Testis (tissue), 2 donors: ENCODE measurements at regions not wholly inside any gene's neighbourhood (a gene's known extent, or its start where the extent isn't known, plus 50 kb on each side); places are given as distances from the start of the nearest gene placed in this dataset.
"Not testable (repeated sequence)": the region's sequence is repeated elsewhere in the genome, so short reads cannot be mapped to it uniquely, and the experiment has no call there.

Source experiments
- DNase-seq: peaks from one replicate; pipeline ENCODE4 v3.0.0-alpha.2; 2019
- H3K27ac ChIP-seq, 2 donors: fragments of 200-600 bp; sonication (generic); one replicate each; pipeline ENCODE4 v1.5.1; 2019
- H3K27me3 ChIP-seq: fragments of 200-600 bp; sonication (generic); one replicate; pipeline ENCODE4 v1.5.1; 2019
- H3K36me3 ChIP-seq: fragments of 200-600 bp; sonication (generic); one replicate; pipeline ENCODE4 v1.5.1; 2017; ENCODE audit warnings: low read depth; ENCODE audit errors: missing control alignments
- H3K4me1 ChIP-seq: fragments of 200-600 bp; sonication (generic); one replicate; pipeline ENCODE4 v1.5.1; 2019
- H3K4me3 ChIP-seq, 2 donors: fragments of 200-600 bp; sonication (generic); one replicate each; pipeline ENCODE4 v1.5.1; 2017 to 2019
- H3K9me3 ChIP-seq: fragments of 200-600 bp; sonication (generic); one replicate; pipeline ENCODE4 v1.5.1; 2017
- POLR2A ChIP-seq: fragments of 450-650 bp; IDR thresholded peaks from one replicate; pipeline ENCODE4 v1.6.1; 2017; ENCODE audit warnings: antibody characterized with exemption, mild to moderate bottlenecking, moderate library complexity
- WGBS, 2 donors: methylation state at CpG; one replicate each; pipeline ENCODE4 v1.1.5; 2018; 5-methylcytosine and 5-hydroxymethylcytosine counted together
- intact Hi-C: fragments of 100-400 bp; cut with DNase I; formaldehyde crosslinking; loops from one replicate; pipeline ENCODE4 v1.15.1; 2023; ENCODE audit warnings: low total_unique reads
- TF ChIP-seq, protein P1 (sequence below), 3 experiments: fragments of 450-650 bp in 2 of 3; fragments of 200-600 bp in 1 of 3; sonication (generic) in 1 of 3; IDR thresholded peaks; one replicate each; pipeline ENCODE4 v1.5.1; 2016 to 2019; ENCODE audit warnings: antibody characterized with exemption in 3 of 3, mild to moderate bottlenecking in 2 of 3, moderate library complexity in 1 of 3

DNA sequence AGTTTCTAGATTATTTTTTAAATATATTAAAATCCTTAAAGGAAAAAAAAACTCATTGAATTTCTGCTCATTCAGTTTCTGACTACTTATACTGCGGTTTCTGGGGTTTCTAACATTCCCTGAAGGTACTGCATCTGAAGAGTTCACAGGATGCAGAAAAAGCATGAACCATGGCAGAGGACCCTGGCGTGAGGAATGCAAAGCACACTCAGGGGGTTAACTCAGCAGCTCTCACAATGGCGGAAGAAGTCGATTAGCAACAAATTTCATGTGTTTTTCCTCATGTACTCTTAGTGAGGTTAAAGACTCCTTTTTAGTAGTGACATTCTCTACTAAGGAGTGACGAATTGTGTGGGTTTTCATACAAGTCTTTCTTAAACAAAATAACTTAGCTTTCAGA lies 975.6 kb downstream of the NCAM2 start:
- Histone ChIP-seq H3K27me3 (no peaks in the 10 kb centered on the region), H3K9me3 (no peaks in the 10 kb centered on the region), H3K27ac (no peak overlapping the region), H3K4me1 (no peaks in the 10 kb centered on the region), H3K36me3 (no peaks in the 10 kb centered on the region), H3K4me3 (no peak overlapping the region)
- 69 to 80% methylated on average over 5 of the region's 5 CpGs for WGBS, 2 donors
- no peak for DNase-seq
- intact Hi-C loops, result no loop called here
- TF ChIP-seq POLR2A, result no peak
- TF ChIP-seq, protein P1, sequence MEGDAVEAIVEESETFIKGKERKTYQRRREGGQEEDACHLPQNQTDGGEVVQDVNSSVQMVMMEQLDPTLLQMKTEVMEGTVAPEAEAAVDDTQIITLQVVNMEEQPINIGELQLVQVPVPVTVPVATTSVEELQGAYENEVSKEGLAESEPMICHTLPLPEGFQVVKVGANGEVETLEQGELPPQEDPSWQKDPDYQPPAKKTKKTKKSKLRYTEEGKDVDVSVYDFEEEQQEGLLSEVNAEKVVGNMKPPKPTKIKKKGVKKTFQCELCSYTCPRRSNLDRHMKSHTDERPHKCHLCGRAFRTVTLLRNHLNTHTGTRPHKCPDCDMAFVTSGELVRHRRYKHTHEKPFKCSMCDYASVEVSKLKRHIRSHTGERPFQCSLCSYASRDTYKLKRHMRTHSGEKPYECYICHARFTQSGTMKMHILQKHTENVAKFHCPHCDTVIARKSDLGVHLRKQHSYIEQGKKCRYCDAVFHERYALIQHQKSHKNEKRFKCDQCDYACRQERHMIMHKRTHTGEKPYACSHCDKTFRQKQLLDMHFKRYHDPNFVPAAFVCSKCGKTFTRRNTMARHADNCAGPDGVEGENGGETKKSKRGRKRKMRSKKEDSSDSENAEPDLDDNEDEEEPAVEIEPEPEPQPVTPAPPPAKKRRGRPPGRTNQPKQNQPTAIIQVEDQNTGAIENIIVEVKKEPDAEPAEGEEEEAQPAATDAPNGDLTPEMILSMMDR (IDR thresholded peaks at IDR 0.05), result no peak

DNA sequence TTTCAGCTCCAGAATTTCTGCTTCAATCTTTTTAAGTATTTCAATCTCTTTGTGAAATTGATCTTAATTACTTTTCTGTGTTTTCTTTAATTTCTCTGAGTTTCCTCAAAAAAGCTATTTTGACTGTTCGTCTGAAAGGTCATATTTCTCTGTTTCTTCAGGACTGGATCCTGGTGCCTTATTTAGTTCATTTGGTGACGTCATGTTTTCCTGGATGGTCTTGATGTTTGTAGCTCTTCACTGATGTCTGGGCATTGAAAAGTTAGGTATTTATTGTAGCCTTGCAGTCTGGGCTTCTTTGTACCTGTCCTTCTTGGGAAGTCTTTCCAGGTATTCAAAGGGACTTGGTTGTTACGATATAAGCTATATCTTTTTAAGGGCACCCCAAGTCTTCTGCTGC lies 998.7 kb downstream of the NCAM2 start:
- intact Hi-C loops, result no loop called here
- no peak overlapping the region for H3K27ac ChIP-seq
- no peaks in the 10 kb centered on the region for H3K4me1 ChIP-seq
- whole genome bisulfite sequencing, 2 donors, result 91 to 96% methylated on average over 3 of the region's 3 CpGs
- H3K4me3 ChIP-seq, result no peak overlapping the region
- no peaks in the 10 kb centered on the region for H3K36me3 ChIP-seq
- H3K27me3 ChIP-seq, result no peaks in the 10 kb centered on the region
- no peak for DNase-seq
- no peaks in the 10 kb centered on the region for H3K9me3 ChIP-seq
- TF ChIP-seq, protein P1 (IDR thresholded peaks at IDR 0.05), result no peak
- TF ChIP-seq POLR2A, result no peak

DNA sequence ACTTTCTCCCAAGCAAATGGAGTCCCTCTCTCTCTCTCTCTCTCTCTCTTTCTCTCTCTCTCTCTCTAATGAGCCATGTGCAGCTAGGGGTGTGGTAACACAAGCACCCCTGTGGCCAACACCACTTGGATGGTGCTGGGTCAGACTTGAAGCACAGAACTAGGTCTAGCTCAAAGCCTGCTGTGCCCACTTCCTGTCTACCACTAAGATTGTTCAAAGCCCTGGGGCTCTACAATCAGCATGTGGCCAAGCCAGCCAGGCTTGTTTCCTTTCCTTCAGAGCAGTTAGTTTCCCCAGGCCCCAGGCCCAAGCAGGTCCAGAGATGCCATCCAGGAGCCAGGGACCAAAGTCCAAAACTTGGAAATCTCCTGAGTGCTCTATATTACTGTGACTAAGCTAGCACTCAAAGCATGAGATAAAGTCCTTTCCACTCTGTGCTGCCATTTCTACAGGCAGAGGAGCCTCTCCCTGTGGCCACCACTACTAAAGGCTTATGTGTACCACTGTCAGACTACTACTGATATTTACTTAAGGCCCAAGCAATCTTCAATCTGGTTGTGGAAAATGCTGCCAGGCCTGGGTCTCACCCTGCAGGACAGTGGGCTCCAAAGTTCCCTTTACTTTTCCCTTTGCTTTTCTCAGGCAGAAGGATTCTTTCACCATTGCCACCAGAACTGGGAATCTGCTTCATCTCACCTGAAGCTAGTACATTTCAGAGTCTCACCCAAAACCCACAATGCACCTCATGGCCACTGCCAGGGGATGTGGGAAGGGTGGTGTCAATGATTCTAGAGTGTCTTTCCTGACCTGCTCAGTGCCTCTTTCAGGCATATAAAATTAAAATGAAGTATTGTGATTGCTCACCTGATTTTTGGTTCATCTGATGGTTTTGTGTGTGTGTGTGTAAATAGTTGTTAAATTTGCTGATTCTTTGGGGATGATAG lies 999.5 kb downstream of the NCAM2 start:
- no peaks in the 10 kb centered on the region for H3K27me3 ChIP-seq
- H3K27ac ChIP-seq, result no peak overlapping the region
- DNase-seq, result no peak
- intact Hi-C loops, result no loop called here
- no peak overlapping the region for H3K4me3 ChIP-seq
- H3K36me3 ChIP-seq, result no peaks in the 10 kb centered on the region
- H3K9me3 ChIP-seq, result no peaks in the 10 kb centered on the region
- TF ChIP-seq POLR2A, result no peak
- TF ChIP-seq, protein P1 (IDR thresholded peaks at IDR 0.05), result no peak
- H3K4me1 ChIP-seq, result no peaks in the 10 kb centered on the region

DNA sequence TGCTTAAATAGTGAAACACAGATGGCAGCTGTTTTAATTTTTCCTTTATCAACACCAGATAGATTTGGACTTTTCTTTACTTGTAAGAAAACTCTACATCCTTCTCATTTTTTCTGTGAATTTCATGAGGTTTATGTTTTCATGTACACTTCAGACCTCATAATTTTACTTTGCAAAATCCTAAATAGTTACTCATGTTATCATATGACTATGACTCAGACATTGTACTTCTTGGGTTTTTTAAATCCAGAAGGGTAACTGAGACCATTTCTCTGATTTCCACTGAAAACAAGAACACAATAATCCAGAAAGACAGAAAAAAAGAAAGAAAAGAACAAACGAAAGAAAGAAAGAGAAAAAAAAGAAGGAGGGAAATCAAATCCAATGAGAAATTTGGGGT lies 1021.6 kb downstream of the NCAM2 start:
- no peak overlapping the region for H3K4me3 ChIP-seq
- no peaks in the 10 kb centered on the region for H3K9me3 ChIP-seq
- TF ChIP-seq POLR2A, result no peak
- TF ChIP-seq, protein P1 (IDR thresholded peaks at IDR 0.05), result no peak
- no peaks in the 10 kb centered on the region for H3K4me1 ChIP-seq
- H3K27ac ChIP-seq, result no peak overlapping the region
- no peak for DNase-seq
- intact Hi-C loops, result no loop called here
- H3K27me3 ChIP-seq, result no peaks in the 10 kb centered on the region
- 63 to 65% methylated on average over 1 of the region's 1 CpG for WGBS, 2 donors
- no peaks in the 10 kb centered on the region for H3K36me3 ChIP-seq

DNA sequence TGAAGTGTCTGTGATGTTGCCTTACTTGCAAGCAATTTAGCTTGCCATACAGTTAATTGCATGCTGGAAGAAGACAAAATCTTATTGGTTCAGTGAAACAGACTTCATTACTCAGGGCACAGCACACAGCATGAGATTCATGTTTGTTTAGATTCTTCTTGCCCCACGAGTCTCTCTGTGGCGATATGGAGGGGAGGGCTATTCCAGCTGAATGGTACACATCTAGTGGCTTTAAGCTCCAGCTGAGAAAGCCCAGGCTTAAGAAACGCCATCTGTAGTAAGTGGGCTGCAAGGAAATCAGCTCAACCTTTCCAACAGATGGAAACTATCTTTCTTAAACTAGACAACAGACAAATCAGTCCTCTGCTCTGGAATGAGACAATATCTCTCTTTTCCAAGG lies 1022.0 kb downstream of the NCAM2 start:
- no peaks in the 10 kb centered on the region for H3K9me3 ChIP-seq
- no peak overlapping the region for H3K4me3 ChIP-seq
- no peaks in the 10 kb centered on the region for H3K27me3 ChIP-seq
- 55 to 71% methylated on average over 3 of the region's 3 CpGs for WGBS, 2 donors
- H3K27ac ChIP-seq, result no peak overlapping the region
- no peaks in the 10 kb centered on the region for H3K36me3 ChIP-seq
- intact Hi-C loops, result no loop called here
- no peaks in the 10 kb centered on the region for H3K4me1 ChIP-seq
- no peak for DNase-seq
- TF ChIP-seq, protein P1 (IDR thresholded peaks at IDR 0.05), result no peak
- TF ChIP-seq POLR2A, result no peak

DNA sequence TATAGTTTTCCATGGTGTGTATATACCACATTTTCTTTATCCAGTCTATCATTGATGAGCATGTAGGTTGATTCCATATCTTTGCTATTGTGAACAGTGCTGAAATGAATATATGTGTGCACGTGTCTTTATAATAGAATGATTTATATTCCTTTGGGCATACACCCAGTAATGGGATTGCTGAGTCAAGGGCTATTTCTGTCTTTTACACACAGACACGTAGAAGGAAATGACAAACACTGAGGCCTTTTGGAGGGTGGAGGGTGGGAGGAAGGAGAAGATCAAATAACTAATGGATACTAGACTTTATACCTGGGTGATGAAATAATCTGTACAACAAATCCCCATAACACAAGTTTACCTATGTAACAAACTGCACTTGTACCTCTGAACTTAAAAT lies 1025.7 kb downstream of the NCAM2 start:
- H3K4me3 ChIP-seq, H3K27ac ChIP-seq, H3K4me1 ChIP-seq, intact Hi-C loops, H3K36me3 ChIP-seq, H3K9me3 ChIP-seq, DNase-seq, H3K27me3 ChIP-seq: not testable (repeated sequence)
- 80 to 81% methylated on average over 2 of the region's 2 CpGs for WGBS, 2 donors
